DOHH2 (cell line): ENCODE measurements at regions not wholly inside any gene's neighbourhood (a gene's known extent, or its start where the extent isn't known, plus 50 kb on each side); places are given as distances from the start of the nearest gene placed in this dataset.

ENCODE experiments used
- H3F3A ChIP-seq: fragments of 200-600 bp; sonication (generic), shearing (Covaris generic); 2 replicates; pipeline ENCODE4 v1.6.0; 2016; ENCODE audit warnings: antibody characterized with exemption, mild to moderate bottlenecking; ENCODE audit not compliant: control insufficient read depth, insufficient read depth
- H3K27ac ChIP-seq: fragments of 200-600 bp; sonication (generic); 2 replicates; pipeline ENCODE4 v1.5.1; 2014; ENCODE audit warnings: low read depth, mild to moderate bottlenecking, low read length, moderate library complexity
- H3K27me3 ChIP-seq: fragments of 200-600 bp; sonication (generic); 2 replicates; pipeline ENCODE4 v1.6.1; 2014; ENCODE audit warnings: mild to moderate bottlenecking, low read length, mixed read lengths; ENCODE audit not compliant: control insufficient read depth
- H3K36me3 ChIP-seq: fragments of 200-600 bp; sonication (generic); 2 replicates; pipeline ENCODE4 v1.6.1; 2014; ENCODE audit warnings: mild to moderate bottlenecking, low read length, moderate library complexity, mixed read lengths; ENCODE audit not compliant: control insufficient read depth
- H3K4me1 ChIP-seq: fragments of 200-600 bp; sonication (generic); 2 replicates; pipeline ENCODE4 v1.6.1; 2014; ENCODE audit warnings: mild to moderate bottlenecking, low read length, mixed read lengths; ENCODE audit not compliant: control insufficient read depth
- H3K4me2 ChIP-seq: fragments of 200-600 bp; sonication (generic); 2 replicates; pipeline ENCODE4 v1.6.0; 2014; ENCODE audit warnings: mild to moderate bottlenecking, low read length, moderate library complexity
- H3K4me3 ChIP-seq: fragments of 200-600 bp; sonication (generic); 2 replicates; pipeline ENCODE4 v1.5.1; 2014; ENCODE audit warnings: mild to moderate bottlenecking, low read length, mixed read lengths
- H3K79me2 ChIP-seq: fragments of 200-600 bp; sonication (generic); 2 replicates; pipeline ENCODE4 v1.6.1; 2014; ENCODE audit warnings: mild to moderate bottlenecking, low read length, mixed read lengths; ENCODE audit not compliant: control insufficient read depth
- H3K9me2 ChIP-seq: fragments of 200-600 bp; sonication (generic); replicated peaks from 2 replicates; pipeline ENCODE4 v1.6.1; 2014; ENCODE audit warnings: mild to moderate bottlenecking, low read length, mixed read lengths; ENCODE audit not compliant: control insufficient read depth
- H3K9me3 ChIP-seq: fragments of 200-600 bp; sonication (generic); 2 replicates; pipeline ENCODE4 v1.6.1; 2014; ENCODE audit warnings: antibody characterized with exemption, low read length, mixed read lengths; ENCODE audit not compliant: control insufficient read depth, insufficient read depth
- H4K20me1 ChIP-seq: fragments of 200-600 bp; sonication (generic); 2 replicates; pipeline ENCODE4 v1.6.0; 2014; ENCODE audit warnings: low read depth, mild to moderate bottlenecking, antibody characterized with exemption, low read length, moderate library complexity; ENCODE audit not compliant: control insufficient read depth, insufficient read depth
- EZH2phosphoT487 ChIP-seq: fragments of 200-600 bp; sonication (generic); IDR thresholded peaks from 2 replicates; pipeline ENCODE4 v1.6.1; 2017; ENCODE audit warnings: borderline replicate concordance, mild to moderate bottlenecking, antibody characterized with exemption, low read length, moderate library complexity, mixed read lengths
- TF ChIP-seq, protein P1 (sequence below): fragments of 200-600 bp; sonication (generic); IDR thresholded peaks from one replicate; pipeline ENCODE4 v1.5.1; 2014; ENCODE audit warnings: antibody characterized with exemption, mild to moderate bottlenecking, low read depth, low read length; ENCODE audit not compliant: poor library complexity, severe bottlenecking

DNA sequence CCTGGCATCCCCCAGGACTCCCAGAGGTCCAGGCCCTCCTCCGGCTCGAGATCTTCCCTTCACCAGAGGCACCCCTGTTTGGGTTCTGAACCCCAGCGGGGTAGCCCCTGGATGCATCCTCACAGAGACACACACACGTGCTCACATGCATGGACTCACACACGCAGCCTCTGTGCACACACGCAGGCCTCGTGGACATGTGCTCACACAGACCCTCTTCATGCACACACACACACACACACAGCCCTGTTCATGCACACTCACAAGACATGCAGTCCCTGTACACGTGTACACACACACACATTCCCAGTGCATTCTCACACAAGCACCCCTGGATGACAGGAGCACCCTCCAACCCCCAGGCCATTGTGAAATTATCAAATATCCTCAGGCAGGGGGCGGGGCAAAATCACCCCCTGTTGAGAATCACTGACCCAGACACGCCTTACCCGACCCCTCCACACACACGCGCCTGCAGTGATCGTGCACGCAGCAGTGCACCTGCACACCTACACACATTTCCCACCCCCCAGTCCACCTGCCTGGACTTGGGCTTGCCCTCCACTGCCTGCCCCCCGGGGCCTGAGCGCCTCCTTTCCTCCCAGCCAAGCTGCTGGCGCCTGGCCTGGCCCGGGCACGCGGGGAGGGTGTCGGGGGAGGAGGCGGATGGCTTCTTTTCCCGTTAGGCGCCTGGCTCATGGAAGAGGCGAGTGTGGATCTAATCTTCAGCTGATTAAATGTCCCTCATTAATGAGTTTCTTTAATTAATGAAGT lies 62.6 kb downstream of the ENGASE start:
- Histone ChIP-seq H3F3A (no peaks in the 10 kb centered on the region), H3K79me2 (no peaks in the 10 kb centered on the region), H3K36me3 (no peaks in the 10 kb centered on the region), H3K4me3 (no peak overlapping the region), H3K27ac (no peak overlapping the region), H3K27me3 (no peaks in the 10 kb centered on the region), H3K4me2 (no peak overlapping the region), H3K9me2 (no peaks in the 10 kb centered on the region), H4K20me1 (no peaks in the 10 kb centered on the region), H3K9me3 (no peaks in the 10 kb centered on the region), H3K4me1 (no peaks in the 10 kb centered on the region)
- TF ChIP-seq, protein P1, sequence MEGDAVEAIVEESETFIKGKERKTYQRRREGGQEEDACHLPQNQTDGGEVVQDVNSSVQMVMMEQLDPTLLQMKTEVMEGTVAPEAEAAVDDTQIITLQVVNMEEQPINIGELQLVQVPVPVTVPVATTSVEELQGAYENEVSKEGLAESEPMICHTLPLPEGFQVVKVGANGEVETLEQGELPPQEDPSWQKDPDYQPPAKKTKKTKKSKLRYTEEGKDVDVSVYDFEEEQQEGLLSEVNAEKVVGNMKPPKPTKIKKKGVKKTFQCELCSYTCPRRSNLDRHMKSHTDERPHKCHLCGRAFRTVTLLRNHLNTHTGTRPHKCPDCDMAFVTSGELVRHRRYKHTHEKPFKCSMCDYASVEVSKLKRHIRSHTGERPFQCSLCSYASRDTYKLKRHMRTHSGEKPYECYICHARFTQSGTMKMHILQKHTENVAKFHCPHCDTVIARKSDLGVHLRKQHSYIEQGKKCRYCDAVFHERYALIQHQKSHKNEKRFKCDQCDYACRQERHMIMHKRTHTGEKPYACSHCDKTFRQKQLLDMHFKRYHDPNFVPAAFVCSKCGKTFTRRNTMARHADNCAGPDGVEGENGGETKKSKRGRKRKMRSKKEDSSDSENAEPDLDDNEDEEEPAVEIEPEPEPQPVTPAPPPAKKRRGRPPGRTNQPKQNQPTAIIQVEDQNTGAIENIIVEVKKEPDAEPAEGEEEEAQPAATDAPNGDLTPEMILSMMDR = no peak
- TF ChIP-seq EZH2phosphoT487 = no peak

DNA sequence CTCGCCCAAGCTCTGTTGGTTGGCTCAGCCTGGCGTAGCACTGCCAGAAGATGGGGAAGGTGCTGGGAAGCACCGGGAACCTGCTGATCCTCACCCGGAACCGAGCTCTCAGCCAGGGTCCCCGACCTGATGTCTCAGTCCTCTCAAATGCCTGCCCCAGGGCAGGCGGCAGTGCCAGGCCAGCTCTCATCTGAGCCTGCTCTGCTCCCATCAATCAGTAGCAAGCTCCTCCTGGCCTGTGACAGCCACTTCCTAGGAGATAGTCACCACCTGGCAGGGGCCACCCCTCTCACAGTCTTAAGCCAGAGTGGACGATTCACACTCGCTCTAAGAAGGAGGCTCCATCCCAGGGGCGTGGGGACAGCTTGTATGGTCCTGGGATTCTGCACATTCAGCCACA lies 62.0 kb downstream of the ENGASE start:
- Histone ChIP-seq H3K4me1 (no peaks in the 10 kb centered on the region), H3K9me2 (no peaks in the 10 kb centered on the region), H4K20me1 (no peaks in the 10 kb centered on the region), H3K79me2 (no peaks in the 10 kb centered on the region), H3K4me3 (no peak overlapping the region), H3K27ac (no peak overlapping the region), H3K4me2 (no peak overlapping the region), H3F3A (no peaks in the 10 kb centered on the region), H3K27me3 (no peaks in the 10 kb centered on the region), H3K9me3 (no peaks in the 10 kb centered on the region), H3K36me3 (no peaks in the 10 kb centered on the region)
- TF ChIP-seq, protein P1 = no peak
- TF ChIP-seq EZH2phosphoT487 = no peak
